Neural cell (in vitro differentiated cells): ENCODE measurements at regions not wholly inside any gene's neighbourhood (a gene's known extent, or its start where the extent isn't known, plus 50 kb on each side); places are given as distances from the start of the nearest gene placed in this dataset.

Source experiments
- H2AFZ ChIP-seq: fragments of 200-600, 300-800 bp; sonication (generic), shearing (Covaris generic); 2 replicates; pipeline ENCODE4 v1.6.0; 2014; ENCODE audit warnings: low read depth, mild to moderate bottlenecking, antibody characterized with exemption, low read length, moderate library complexity
- H3F3A ChIP-seq: fragments of 200-600 bp; shearing (Covaris generic); 2 replicates; pipeline ENCODE4 v1.6.1; 2016; ENCODE audit warnings: mild to moderate bottlenecking, moderate library complexity, mixed read lengths, antibody characterized with exemption, low read length; ENCODE audit not compliant: insufficient read depth, poor library complexity, severe bottlenecking
- H3K27ac ChIP-seq: fragments of 200-600, 300-800 bp; sonication (generic), shearing (Covaris generic); 2 replicates; pipeline ENCODE4 v1.5.1; 2014; ENCODE audit warnings: mild to moderate bottlenecking, low read length, moderate library complexity
- H3K27me3 ChIP-seq: fragments of 300-800, 200-600 bp; sonication (generic), shearing (Covaris generic); 2 replicates; pipeline ENCODE4 v1.6.0; 2014; ENCODE audit warnings: mild to moderate bottlenecking, low read depth, low read length, moderate library complexity; ENCODE audit not compliant: insufficient read depth
- H3K36me3 ChIP-seq: fragments of 300-800, 200-600 bp; sonication (generic), shearing (Covaris generic); 2 replicates; pipeline ENCODE4 v1.5.1; 2014; ENCODE audit warnings: mild to moderate bottlenecking, antibody characterized with exemption, low read length, moderate library complexity; ENCODE audit not compliant: insufficient read depth
- H3K4me2 ChIP-seq: fragments of 300-800, 200-600 bp; sonication (generic), shearing (Covaris generic); 2 replicates; pipeline ENCODE4 v1.6.0; 2014; ENCODE audit warnings: mild to moderate bottlenecking, low read length
- H3K4me3 ChIP-seq: fragments of 300-800, 200-600 bp; sonication (generic), shearing (Covaris generic); 2 replicates; pipeline ENCODE4 v1.5.1; 2014; ENCODE audit warnings: mild to moderate bottlenecking, low read length, moderate library complexity
- H3K79me2 ChIP-seq: fragments of 200-600 bp; shearing (Covaris generic); replicated peaks from 2 replicates; pipeline ENCODE4 v1.6.0; 2014; ENCODE audit warnings: mild to moderate bottlenecking, low read length, moderate library complexity; ENCODE audit not compliant: insufficient read depth
- H3K9ac ChIP-seq: fragments of 300-800, 200-600 bp; sonication (generic), shearing (Covaris generic); 2 replicates; pipeline ENCODE4 v1.6.1; 2016; ENCODE audit warnings: mild to moderate bottlenecking, low read length, mixed read lengths
- H3K9me2 ChIP-seq: fragments of 200-600 bp; shearing (Covaris generic); 2 replicates; pipeline ENCODE4 v1.6.1; 2016; ENCODE audit warnings: mild to moderate bottlenecking, low read length, mixed read lengths; ENCODE audit not compliant: insufficient read depth
- H3K9me3 ChIP-seq: fragments of 200-600, 300-800 bp; sonication (generic), shearing (Covaris generic); 2 replicates; pipeline ENCODE4 v1.6.1; 2016; ENCODE audit warnings: mild to moderate bottlenecking, mixed run types, low read length, moderate library complexity, mixed read lengths
- H4K20me1 ChIP-seq: fragments of 200-600 bp; shearing (Covaris generic); 2 replicates; pipeline ENCODE4 v1.6.1; 2016; ENCODE audit warnings: mild to moderate bottlenecking, mixed run types; ENCODE audit not compliant: insufficient read depth
- EP300 ChIP-seq: fragments of 450-650 bp; conservative IDR thresholded peaks from 2 replicates; pipeline ENCODE4 v1.6.1; 2014; ENCODE audit warnings: antibody characterized with exemption, mild to moderate bottlenecking, moderate library complexity; ENCODE audit not compliant: poor library complexity, severe bottlenecking
- EZH2 ChIP-seq: fragments of 200-600, 300-800 bp; shearing (Covaris generic), sonication (generic); IDR thresholded peaks from 2 replicates; pipeline ENCODE4 v1.6.1; 2014; ENCODE audit warnings: antibody characterized with exemption, low read length, borderline replicate concordance, mild to moderate bottlenecking; ENCODE audit not compliant: insufficient read depth, poor library complexity, severe bottlenecking
- MXI1 ChIP-seq: fragments of 450-650 bp; conservative IDR thresholded peaks from 2 replicates; pipeline ENCODE4 v1.6.1; 2014; ENCODE audit warnings: antibody characterized with exemption, mild to moderate bottlenecking; ENCODE audit not compliant: poor library complexity, severe bottlenecking
- POLR2AphosphoS5 ChIP-seq: IDR thresholded peaks from 2 replicates; pipeline ENCODE4 v1.6.1; 2012
- RAD21 ChIP-seq: fragments of 450-650 bp; conservative IDR thresholded peaks from 2 replicates; pipeline ENCODE4 v1.6.1; 2014; ENCODE audit warnings: antibody characterized with exemption, mild to moderate bottlenecking, moderate library complexity
- SMC3 ChIP-seq: fragments of 450-650 bp; conservative IDR thresholded peaks from 2 replicates; pipeline ENCODE4 v1.6.1; 2014; ENCODE audit warnings: antibody characterized with exemption, mild to moderate bottlenecking, moderate library complexity; ENCODE audit not compliant: poor library complexity
- TAF1 ChIP-seq: IDR thresholded peaks from 2 replicates; pipeline ENCODE4 v1.6.1; 2012; ENCODE audit warnings: low read depth
- TF ChIP-seq, protein P1 (sequence below): fragments of 450-650 bp; IDR thresholded peaks from 2 replicates; pipeline ENCODE4 v1.5.1; 2014; ENCODE audit warnings: antibody characterized with exemption, mild to moderate bottlenecking, moderate library complexity; ENCODE audit not compliant: poor library complexity, severe bottlenecking
- TF ChIP-seq, protein P2 (sequence below): IDR thresholded peaks from 2 replicates; pipeline ENCODE4 v1.6.1; 2012; ENCODE audit warnings: borderline replicate concordance

DNA sequence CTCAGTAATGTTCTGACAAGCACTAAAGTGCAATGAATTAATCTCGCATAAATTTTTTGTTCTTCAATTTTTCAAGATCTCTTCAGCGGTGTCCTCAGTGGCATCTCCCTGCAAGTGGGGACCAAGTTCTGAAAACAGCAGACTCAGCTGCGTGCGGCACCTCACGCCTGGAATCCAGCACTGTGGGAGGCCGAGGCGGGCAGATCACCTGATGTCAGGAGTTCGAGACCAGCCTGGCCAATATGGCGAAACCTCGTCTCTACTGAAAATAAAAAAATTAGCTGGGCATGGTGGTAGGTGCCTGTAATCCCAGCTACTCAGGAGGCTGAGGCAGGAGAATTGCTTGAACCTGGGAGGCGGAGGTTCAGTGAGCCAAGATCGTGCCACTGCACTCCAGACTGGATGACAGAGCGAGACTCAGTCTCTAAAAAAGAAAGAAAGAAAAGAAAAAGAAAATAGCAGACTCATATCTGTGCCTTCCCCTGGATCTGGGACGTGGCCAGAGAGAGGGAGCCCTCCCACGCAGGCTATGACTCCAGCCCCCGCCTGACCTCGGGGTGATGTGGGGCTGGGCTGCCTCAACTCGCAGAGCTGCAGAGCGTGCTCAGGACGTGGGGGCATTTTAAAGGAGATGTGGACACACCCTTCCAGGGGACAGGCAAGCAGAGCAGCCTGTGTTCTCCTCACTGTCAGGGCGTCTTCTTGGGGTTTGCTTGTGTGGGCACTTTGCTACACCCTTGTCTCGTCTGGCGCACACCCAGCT is 346.6 kb downstream of the BRD1 start:
- no peak overlapping the region for H3K4me2 ChIP-seq
- no peak overlapping the region for H2AFZ ChIP-seq

DNA sequence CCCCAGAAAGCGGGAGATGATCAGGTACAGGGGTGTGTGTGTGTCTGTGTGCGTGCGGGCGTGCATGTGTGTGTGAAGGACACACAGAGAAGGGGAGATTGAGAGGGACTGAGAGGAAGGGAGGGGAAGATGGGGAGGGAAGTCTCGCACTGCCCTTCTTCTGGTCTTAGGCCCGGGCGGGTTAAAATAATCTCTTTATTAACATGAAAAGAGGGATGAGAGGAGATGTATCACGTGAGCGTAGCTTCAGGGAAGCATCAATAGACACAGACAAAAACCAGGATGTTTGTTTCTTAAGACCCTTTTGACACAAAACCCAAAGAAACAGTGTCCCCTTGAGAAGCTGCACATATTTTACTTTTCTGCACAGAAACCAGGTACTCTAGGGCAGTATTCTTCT is 347.3 kb downstream of the BRD1 start:
- Histone ChIP-seq H3K9me3 (no peaks in the 10 kb centered on the region), H3K27me3 (no peaks in the 10 kb centered on the region), H3K9me2 (no peaks in the 10 kb centered on the region), H3K36me3 (no peaks in the 10 kb centered on the region), H3K4me2 (no peak overlapping the region), H2AFZ (no peak overlapping the region), H3K9ac (no peak overlapping the region), H3F3A (no peaks in the 10 kb centered on the region), H3K4me3 (no peak overlapping the region), H3K79me2 (no peaks in the 10 kb centered on the region), H4K20me1 (no peaks in the 10 kb centered on the region), H3K27ac (no peak overlapping the region)
- TF ChIP-seq EZH2 (no peak), MXI1 (no peak), POLR2AphosphoS5 (no peak), SMC3 (no peak), RAD21 (no peak), EP300 (no peak)
- TF ChIP-seq, protein P1, sequence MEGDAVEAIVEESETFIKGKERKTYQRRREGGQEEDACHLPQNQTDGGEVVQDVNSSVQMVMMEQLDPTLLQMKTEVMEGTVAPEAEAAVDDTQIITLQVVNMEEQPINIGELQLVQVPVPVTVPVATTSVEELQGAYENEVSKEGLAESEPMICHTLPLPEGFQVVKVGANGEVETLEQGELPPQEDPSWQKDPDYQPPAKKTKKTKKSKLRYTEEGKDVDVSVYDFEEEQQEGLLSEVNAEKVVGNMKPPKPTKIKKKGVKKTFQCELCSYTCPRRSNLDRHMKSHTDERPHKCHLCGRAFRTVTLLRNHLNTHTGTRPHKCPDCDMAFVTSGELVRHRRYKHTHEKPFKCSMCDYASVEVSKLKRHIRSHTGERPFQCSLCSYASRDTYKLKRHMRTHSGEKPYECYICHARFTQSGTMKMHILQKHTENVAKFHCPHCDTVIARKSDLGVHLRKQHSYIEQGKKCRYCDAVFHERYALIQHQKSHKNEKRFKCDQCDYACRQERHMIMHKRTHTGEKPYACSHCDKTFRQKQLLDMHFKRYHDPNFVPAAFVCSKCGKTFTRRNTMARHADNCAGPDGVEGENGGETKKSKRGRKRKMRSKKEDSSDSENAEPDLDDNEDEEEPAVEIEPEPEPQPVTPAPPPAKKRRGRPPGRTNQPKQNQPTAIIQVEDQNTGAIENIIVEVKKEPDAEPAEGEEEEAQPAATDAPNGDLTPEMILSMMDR: no peak

More for the DNA sequence above, 346.6 kb downstream of the BRD1 start:
- Histone ChIP-seq H3K9me3 (no peaks in the 10 kb centered on the region), H3K4me3 (no peak overlapping the region), H3K27ac (no peak overlapping the region), H3F3A (no peaks in the 10 kb centered on the region), H3K9me2 (no peaks in the 10 kb centered on the region), H4K20me1 (no peaks in the 10 kb centered on the region), H3K27me3 (no peaks in the 10 kb centered on the region), H3K79me2 (no peaks in the 10 kb centered on the region), H3K36me3 (no peaks in the 10 kb centered on the region), H3K9ac (no peak overlapping the region)
- TF ChIP-seq, protein P1: no peak
- TF ChIP-seq EZH2: no peak

DNA sequence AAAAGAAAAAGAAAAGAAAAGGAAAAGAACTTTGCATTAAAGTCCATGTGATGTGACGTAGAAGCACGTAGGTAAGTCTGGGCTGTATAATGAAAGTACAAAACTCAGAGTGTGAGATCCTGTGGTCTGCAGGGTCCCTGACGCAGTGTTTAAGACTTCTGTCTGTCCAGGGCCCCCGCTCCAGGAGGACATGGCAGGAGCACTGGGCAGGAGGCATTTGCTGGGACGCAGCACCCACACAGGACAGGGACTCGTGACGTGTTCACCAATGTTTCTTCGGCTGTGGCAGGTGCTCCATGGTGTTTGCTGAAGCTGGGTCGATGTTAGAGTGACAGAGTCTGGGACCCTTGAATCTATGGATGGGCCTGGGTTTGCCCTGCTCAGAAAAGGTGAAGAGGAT is 348.1 kb downstream of the BRD1 start:
- Histone ChIP-seq H3F3A (no peaks in the 10 kb centered on the region), H2AFZ (no peak overlapping the region)
- TF ChIP-seq EP300 (no peak), SMC3 (no peak), EZH2 (no peak), MXI1 (no peak), POLR2AphosphoS5 (no peak), RAD21 (no peak), TAF1 (no peak)
- TF ChIP-seq, protein P2, sequence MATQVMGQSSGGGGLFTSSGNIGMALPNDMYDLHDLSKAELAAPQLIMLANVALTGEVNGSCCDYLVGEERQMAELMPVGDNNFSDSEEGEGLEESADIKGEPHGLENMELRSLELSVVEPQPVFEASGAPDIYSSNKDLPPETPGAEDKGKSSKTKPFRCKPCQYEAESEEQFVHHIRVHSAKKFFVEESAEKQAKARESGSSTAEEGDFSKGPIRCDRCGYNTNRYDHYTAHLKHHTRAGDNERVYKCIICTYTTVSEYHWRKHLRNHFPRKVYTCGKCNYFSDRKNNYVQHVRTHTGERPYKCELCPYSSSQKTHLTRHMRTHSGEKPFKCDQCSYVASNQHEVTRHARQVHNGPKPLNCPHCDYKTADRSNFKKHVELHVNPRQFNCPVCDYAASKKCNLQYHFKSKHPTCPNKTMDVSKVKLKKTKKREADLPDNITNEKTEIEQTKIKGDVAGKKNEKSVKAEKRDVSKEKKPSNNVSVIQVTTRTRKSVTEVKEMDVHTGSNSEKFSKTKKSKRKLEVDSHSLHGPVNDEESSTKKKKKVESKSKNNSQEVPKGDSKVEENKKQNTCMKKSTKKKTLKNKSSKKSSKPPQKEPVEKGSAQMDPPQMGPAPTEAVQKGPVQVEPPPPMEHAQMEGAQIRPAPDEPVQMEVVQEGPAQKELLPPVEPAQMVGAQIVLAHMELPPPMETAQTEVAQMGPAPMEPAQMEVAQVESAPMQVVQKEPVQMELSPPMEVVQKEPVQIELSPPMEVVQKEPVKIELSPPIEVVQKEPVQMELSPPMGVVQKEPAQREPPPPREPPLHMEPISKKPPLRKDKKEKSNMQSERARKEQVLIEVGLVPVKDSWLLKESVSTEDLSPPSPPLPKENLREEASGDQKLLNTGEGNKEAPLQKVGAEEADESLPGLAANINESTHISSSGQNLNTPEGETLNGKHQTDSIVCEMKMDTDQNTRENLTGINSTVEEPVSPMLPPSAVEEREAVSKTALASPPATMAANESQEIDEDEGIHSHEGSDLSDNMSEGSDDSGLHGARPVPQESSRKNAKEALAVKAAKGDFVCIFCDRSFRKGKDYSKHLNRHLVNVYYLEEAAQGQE: no peak
- TF ChIP-seq, protein P1: no peak

More for the DNA sequence above, 348.1 kb downstream of the BRD1 start:
- Histone ChIP-seq H3K4me3 (no peak overlapping the region), H3K27me3 (no peaks in the 10 kb centered on the region), H3K79me2 (no peaks in the 10 kb centered on the region), H3K36me3 (no peaks in the 10 kb centered on the region), H3K9ac (no peak overlapping the region), H4K20me1 (no peaks in the 10 kb centered on the region), H3K9me2 (no peaks in the 10 kb centered on the region), H3K27ac (no peak overlapping the region), H3K4me2 (no peak overlapping the region), H3K9me3 (no peaks in the 10 kb centered on the region)
